ENCODE measurements at regions not wholly inside any gene's neighbourhood (a gene's known extent, or its start where the extent isn't known, plus 50 kb on each side); places are given as distances from the start of the nearest gene placed in this dataset.

GRCh38 chr7:25384788-25385505 is 156.7 kb upstream of the NPVF start:
- no peaks in the 10 kb centered on the region for H3K9me3 Mint-ChIP-seq

GRCh38 chr7:25385506-25386136 is 157.3 kb upstream of the NPVF start:
- DNase-seq (ENCODE audit: low spot score) (no peak), ATAC-seq (peak in 1 of 2 donors; percentile 31)
- H3K9me3 Mint-ChIP-seq = no peaks in the 10 kb centered on the region
- H3K4me1 Mint-ChIP-seq (ENCODE audit: low read depth in 2 of 2) = no peaks in the 10 kb centered on the region
- H3K4me3 Mint-ChIP-seq = no peak overlapping the region
- no peak overlapping the region for H3K27ac Mint-ChIP-seq
- peaks cover 16 to 41% of the 10 kb centered on the region in 2 donors for H3K27me3 Mint-ChIP-seq
- no peaks in the 10 kb centered on the region for H3K36me3 Mint-ChIP-seq

More at GRCh38 chr7:25384788-25385505, 156.7 kb upstream of the NPVF start:
- H3K27ac Mint-ChIP-seq = no peak overlapping the region
- DNase-seq (ENCODE audit: low spot score) (no peak), ATAC-seq (no peak)
- no peak overlapping the region for H3K4me3 Mint-ChIP-seq
- no peaks in the 10 kb centered on the region for H3K4me1 Mint-ChIP-seq (ENCODE audit: low read depth in 2 of 2)
- peaks cover 10 to 34% of the 10 kb centered on the region in 2 donors for H3K27me3 Mint-ChIP-seq
- H3K36me3 Mint-ChIP-seq = no peaks in the 10 kb centered on the region

- no peaks in the 10 kb centered on the region for H3K36me3 Mint-ChIP-seq
- H3K4me3 Mint-ChIP-seq = no peak overlapping the region
- H3K9me3 Mint-ChIP-seq = no peaks in the 10 kb centered on the region
- ATAC-seq (no peak), DNase-seq (ENCODE audit: low spot score) (no peak)
- no peaks in the 10 kb centered on the region for H3K4me1 Mint-ChIP-seq (ENCODE audit: low read depth in 2 of 2)
- H3K27ac Mint-ChIP-seq = no peak overlapping the region
- peaks cover 16 to 48% of the 10 kb centered on the region in 2 donors for H3K27me3 Mint-ChIP-seq
These were observed 158.0 kb upstream of the NPVF start for GRCh38 chr7:25386311-25386744.

- ATAC-seq (no peak), DNase-seq (ENCODE audit: low spot score) (no peak)
- no peaks in the 10 kb centered on the region for H3K36me3 Mint-ChIP-seq
- H3K27me3 Mint-ChIP-seq = peaks cover 14 to 40% of the 10 kb centered on the region in 2 donors
- no peaks in the 10 kb centered on the region for H3K4me1 Mint-ChIP-seq (ENCODE audit: low read depth in 2 of 2)
- no peak overlapping the region for H3K4me3 Mint-ChIP-seq
- H3K9me3 Mint-ChIP-seq = no peaks in the 10 kb centered on the region
- H3K27ac Mint-ChIP-seq = no peak overlapping the region
These were observed 160.4 kb upstream of the NPVF start for GRCh38 chr7:25388681-25389080.

- ATAC-seq (no peak), DNase-seq (ENCODE audit: low spot score) (no peak)
- Mint-ChIP-seq H3K9me3 (no peaks in the 10 kb centered on the region), H3K4me1 (ENCODE audit: low read depth in 2 of 2) (no peaks in the 10 kb centered on the region), H3K4me3 (no peak overlapping the region), H3K27me3 (peaks cover 9 to 33% of the 10 kb centered on the region in 2 donors), H3K27ac (no peak overlapping the region), H3K36me3 (no peaks in the 10 kb centered on the region)
These were observed 161.3 kb upstream of the NPVF start for GRCh38 chr7:25389489-25390106.

GRCh38 chr7:25391295-25391861 is 163.1 kb upstream of the NPVF start:
- DNase-seq (ENCODE audit: low spot score) (no peak), ATAC-seq (no peak)
- no peaks in the 10 kb centered on the region for H3K4me1 Mint-ChIP-seq (ENCODE audit: low read depth in 2 of 2)

GRCh38 chr7:25391961-25392587 is 163.8 kb upstream of the NPVF start:
- H3K4me1 Mint-ChIP-seq (ENCODE audit: low read depth in 2 of 2) = no peaks in the 10 kb centered on the region
- H3K27me3 Mint-ChIP-seq = peaks cover 11 to 27% of the 10 kb centered on the region in 2 donors
- H3K27ac Mint-ChIP-seq = no peak overlapping the region
- H3K36me3 Mint-ChIP-seq = no peaks in the 10 kb centered on the region
- no peaks in the 10 kb centered on the region for H3K9me3 Mint-ChIP-seq
- no peak overlapping the region for H3K4me3 Mint-ChIP-seq
- ATAC-seq = no peak
- DNase-seq (ENCODE audit: low spot score) = no peak

More at GRCh38 chr7:25391295-25391861, 163.1 kb upstream of the NPVF start:
- no peak overlapping the region for H3K4me3 Mint-ChIP-seq
- no peaks in the 10 kb centered on the region for H3K36me3 Mint-ChIP-seq
- H3K27ac Mint-ChIP-seq = no peak overlapping the region
- peaks cover 11 to 27% of the 10 kb centered on the region in 2 donors for H3K27me3 Mint-ChIP-seq
- no peaks in the 10 kb centered on the region for H3K9me3 Mint-ChIP-seq

- Mint-ChIP-seq H3K4me1 (ENCODE audit: low read depth in 2 of 2) (no peaks in the 10 kb centered on the region), H3K4me3 (no peak overlapping the region), H3K36me3 (no peaks in the 10 kb centered on the region), H3K27ac (no peak overlapping the region), H3K27me3 (peaks cover 13 to 27% of the 10 kb centered on the region in 2 donors), H3K9me3 (no peaks in the 10 kb centered on the region)
- ATAC-seq (no peak), DNase-seq (ENCODE audit: low spot score) (no peak)
These were observed 164.5 kb upstream of the NPVF start for GRCh38 chr7:25392588-25393338.

- DNase-seq (ENCODE audit: low spot score) (no peak), ATAC-seq (no peak)
- H3K36me3 Mint-ChIP-seq = no peaks in the 10 kb centered on the region
- H3K27me3 Mint-ChIP-seq = peaks cover 8 to 9% of the 10 kb centered on the region in 2 donors
- H3K9me3 Mint-ChIP-seq = no peaks in the 10 kb centered on the region
- no peak overlapping the region for H3K27ac Mint-ChIP-seq
- no peaks in the 10 kb centered on the region for H3K4me1 Mint-ChIP-seq (ENCODE audit: low read depth in 2 of 2)
- H3K4me3 Mint-ChIP-seq = no peak overlapping the region
These were observed 167.7 kb upstream of the NPVF start for GRCh38 chr7:25395976-25396375.

- Mint-ChIP-seq H3K4me3 (no peak overlapping the region), H3K27ac (no peak overlapping the region), H3K4me1 (ENCODE audit: low read depth in 2 of 2) (no peaks in the 10 kb centered on the region), H3K27me3 (peaks cover 8 to 9% of the 10 kb centered on the region in 2 donors), H3K9me3 (no peaks in the 10 kb centered on the region), H3K36me3 (no peaks in the 10 kb centered on the region)
- DNase-seq (ENCODE audit: low spot score) (no peak), ATAC-seq (no peak)
These were observed 168.4 kb upstream of the NPVF start for GRCh38 chr7:25396668-25397067.

GRCh38 chr7:25398418-25398817 is 170.1 kb upstream of the NPVF start:
- no peak for DNase-seq (ENCODE audit: low spot score)
- H3K27ac Mint-ChIP-seq = no peak overlapping the region
- no peak for ATAC-seq
- H3K27me3 Mint-ChIP-seq = peaks cover 4 to 10% of the 10 kb centered on the region in 2 donors
- no peaks in the 10 kb centered on the region for H3K9me3 Mint-ChIP-seq
- no peaks in the 10 kb centered on the region for H3K36me3 Mint-ChIP-seq
- H3K4me3 Mint-ChIP-seq = no peak overlapping the region
- no peaks in the 10 kb centered on the region for H3K4me1 Mint-ChIP-seq (ENCODE audit: low read depth in 2 of 2)

- ATAC-seq (no peak), DNase-seq (ENCODE audit: low spot score) (no peak)
- H3K4me1 Mint-ChIP-seq (ENCODE audit: low read depth in 2 of 2) = no peaks in the 10 kb centered on the region
- H3K36me3 Mint-ChIP-seq = no peaks in the 10 kb centered on the region
- H3K9me3 Mint-ChIP-seq = no peaks in the 10 kb centered on the region
- no peak overlapping the region for H3K4me3 Mint-ChIP-seq
- no peak overlapping the region for H3K27ac Mint-ChIP-seq
- peaks cover 6 to 13% of the 10 kb centered on the region in 2 donors for H3K27me3 Mint-ChIP-seq
These were observed 170.9 kb upstream of the NPVF start for GRCh38 chr7:25399000-25399750.
